Fibroblast of villous mesenchyme (primary cell): ENCODE measurements at regions not wholly inside any gene's neighbourhood (a gene's known extent, or its start where the extent isn't known, plus 50 kb on each side); places are given as distances from the start of the nearest gene placed in this dataset.

Source experiments
- DNase-seq: peaks from one replicate; pipeline ENCODE4 v3.0.0-alpha.2; 2010; ENCODE audit warnings: low read depth
- H3K4me3 ChIP-seq: 2 replicates; pipeline ENCODE4 v1.5.1; 2011; ENCODE audit warnings: low read depth, mild to moderate bottlenecking, low read length
- TF ChIP-seq, protein P1 (sequence below): IDR thresholded peaks from 2 replicates; pipeline ENCODE4 v1.5.1; 2012; ENCODE audit warnings: low read depth, mild to moderate bottlenecking, low read length; ENCODE audit not compliant: insufficient read depth

DNA sequence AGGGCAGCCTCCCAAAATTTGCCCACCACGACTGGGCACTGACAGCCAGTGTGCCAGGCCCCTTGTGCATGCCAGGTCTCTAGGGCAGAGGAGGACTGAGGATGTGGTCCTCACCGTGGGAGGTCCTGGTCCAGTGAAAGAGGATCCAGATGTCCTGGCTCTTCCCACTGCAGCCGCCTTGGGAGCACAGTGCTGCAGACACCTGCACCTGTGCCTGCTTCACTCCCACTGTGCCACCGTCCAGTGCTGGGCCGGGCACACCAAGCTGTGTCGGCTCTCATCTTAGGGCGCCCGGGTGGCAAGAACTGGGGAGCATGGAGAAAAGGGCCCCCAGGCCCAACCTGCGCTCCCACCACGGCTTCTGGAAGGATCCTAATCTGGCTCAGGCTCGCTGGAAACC is 1147.1 kb downstream of the BRD1 start:
- H3K4me3 ChIP-seq: no peak overlapping the region
- no peak for DNase-seq
- TF ChIP-seq, protein P1, sequence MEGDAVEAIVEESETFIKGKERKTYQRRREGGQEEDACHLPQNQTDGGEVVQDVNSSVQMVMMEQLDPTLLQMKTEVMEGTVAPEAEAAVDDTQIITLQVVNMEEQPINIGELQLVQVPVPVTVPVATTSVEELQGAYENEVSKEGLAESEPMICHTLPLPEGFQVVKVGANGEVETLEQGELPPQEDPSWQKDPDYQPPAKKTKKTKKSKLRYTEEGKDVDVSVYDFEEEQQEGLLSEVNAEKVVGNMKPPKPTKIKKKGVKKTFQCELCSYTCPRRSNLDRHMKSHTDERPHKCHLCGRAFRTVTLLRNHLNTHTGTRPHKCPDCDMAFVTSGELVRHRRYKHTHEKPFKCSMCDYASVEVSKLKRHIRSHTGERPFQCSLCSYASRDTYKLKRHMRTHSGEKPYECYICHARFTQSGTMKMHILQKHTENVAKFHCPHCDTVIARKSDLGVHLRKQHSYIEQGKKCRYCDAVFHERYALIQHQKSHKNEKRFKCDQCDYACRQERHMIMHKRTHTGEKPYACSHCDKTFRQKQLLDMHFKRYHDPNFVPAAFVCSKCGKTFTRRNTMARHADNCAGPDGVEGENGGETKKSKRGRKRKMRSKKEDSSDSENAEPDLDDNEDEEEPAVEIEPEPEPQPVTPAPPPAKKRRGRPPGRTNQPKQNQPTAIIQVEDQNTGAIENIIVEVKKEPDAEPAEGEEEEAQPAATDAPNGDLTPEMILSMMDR: no peak

DNA sequence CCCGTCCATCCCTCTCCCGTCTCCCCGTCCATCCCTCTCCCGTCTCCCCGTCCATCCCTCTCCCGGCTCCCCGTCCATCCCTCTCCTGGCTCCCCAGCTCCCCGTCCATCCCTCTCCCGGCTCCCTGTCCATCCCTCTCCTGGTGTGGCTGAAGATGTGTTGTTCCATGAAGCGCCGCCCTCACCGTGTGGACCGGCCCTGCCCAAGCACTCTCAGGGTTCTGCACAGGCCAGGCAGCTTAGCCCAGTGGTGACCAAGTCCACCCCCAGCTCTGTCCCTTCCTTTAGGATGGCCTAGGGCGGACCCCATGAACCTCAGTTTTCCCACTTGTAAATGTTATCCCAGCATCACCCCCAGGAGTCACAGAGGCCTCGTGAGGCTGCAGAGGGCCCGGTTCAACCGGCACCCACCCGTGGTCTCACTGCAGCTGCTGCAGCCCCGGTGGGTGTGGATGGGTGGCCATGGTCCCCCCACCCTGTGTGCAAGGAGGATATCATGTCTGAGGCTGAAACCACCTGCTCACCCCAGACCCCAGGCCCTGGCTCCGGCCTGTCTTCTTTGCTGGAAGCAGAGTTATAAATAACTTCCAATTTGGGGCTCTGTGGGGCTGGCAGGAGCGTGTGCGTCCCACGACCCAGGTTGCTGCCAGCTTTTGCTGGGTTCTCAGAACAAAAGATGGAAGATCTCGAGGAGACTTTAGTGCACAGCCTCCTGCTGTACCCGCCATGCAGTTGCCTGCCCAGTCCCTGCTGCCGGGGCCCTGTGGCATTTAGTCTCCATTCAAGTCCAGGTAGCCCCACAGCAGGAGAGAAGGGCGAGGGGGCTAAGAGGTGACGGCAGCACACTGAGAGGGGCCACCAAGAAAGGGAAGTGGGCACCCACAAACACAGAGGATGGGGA is 1147.8 kb downstream of the BRD1 start:
- H3K4me3 ChIP-seq: no peak overlapping the region
- TF ChIP-seq, protein P1: no peak
- DNase-seq: no peak

DNA sequence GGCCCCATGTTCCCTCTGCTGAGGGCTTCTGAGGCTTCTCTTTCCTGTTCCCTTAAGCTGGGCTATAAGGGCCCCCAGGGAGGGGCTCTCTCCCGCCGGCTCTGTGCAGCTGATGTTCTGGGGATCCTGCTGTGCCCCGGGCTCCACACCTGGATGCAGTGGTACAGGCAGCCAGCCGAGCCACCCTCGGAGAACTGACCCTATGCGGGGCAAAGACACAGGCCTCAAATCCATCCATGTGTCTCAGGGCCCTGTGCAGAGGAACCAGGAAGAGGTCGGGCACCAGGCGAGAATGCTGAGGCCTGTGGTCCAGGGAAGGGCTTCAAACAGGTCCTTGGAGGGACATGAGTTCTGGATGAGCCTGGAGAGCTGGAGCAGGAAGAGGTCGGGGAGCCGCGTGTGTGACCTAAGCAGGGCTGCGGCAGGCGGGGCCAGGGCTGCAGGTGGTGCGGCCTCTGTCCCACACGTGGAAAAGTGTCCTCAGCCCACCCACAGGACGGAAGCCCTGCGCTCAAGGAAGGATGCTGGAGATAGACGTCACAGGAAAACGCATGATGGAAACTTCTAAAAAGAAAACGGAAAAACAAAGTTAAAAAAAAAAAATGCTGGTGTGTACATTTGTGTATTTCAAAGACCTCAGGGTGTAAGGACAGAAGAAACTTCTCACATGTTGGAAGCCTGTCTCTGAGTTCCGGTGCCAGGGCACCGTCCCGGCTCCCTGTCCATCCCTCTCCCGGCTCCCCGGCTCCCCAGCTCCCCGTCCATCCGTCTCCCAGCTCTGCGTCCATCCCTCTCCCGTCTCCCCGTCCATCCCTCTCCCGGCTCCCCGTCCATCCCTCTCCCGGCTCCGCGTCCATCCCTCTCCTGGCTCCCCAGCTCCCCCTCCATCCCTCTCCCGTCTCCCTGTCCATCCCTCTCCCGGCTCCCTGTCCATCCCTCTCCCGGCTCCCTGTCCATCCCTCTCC is 1149.2 kb downstream of the BRD1 start:
- no peak for DNase-seq
- TF ChIP-seq, protein P1: no peak

DNA sequence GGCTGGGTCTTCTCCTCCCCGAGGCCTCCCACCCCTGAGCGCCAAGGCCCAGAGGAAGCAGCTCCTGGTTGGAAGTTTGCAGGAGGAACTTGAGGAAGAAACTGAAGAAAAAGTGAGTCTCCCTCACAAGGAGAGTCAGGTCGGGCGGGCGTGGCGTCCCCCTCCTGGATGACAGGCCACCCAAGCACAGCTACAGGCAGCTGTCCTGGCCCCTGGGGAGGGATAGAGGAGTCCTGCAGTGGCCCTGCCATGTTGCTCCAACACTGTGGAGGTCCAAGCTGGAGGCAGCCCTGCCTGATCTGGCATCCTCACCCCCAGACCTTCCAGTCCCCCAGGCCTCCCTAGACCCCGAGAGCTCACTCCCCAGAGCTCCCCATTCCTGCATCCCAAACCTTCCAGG is 1150.1 kb downstream of the BRD1 start:
- no peak overlapping the region for H3K4me3 ChIP-seq
- no peak for DNase-seq

More for the DNA sequence above, 1149.2 kb downstream of the BRD1 start:
- no peak overlapping the region for H3K4me3 ChIP-seq

DNA sequence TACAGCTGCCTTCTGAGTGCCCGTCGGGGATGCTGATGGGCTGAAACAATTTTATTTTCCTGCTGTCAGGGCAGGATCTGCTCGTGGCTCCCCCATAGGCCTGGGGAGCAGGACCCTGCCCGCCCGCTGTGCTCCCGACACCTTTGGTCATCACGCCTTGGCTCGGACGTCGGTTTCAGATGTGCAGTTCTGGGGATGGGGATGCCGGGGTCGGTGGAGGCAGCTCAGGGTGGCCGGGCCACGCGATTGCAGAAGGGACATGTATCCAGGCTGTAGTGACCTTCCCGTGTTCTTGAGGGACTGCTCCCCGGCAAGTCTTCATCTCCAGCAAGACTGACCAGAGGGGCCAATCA is 1150.5 kb downstream of the BRD1 start:
- no peak for DNase-seq
- no peak overlapping the region for H3K4me3 ChIP-seq
- TF ChIP-seq, protein P1: no peak

More for the DNA sequence above, 1150.1 kb downstream of the BRD1 start:
- TF ChIP-seq, protein P1: no peak

DNA sequence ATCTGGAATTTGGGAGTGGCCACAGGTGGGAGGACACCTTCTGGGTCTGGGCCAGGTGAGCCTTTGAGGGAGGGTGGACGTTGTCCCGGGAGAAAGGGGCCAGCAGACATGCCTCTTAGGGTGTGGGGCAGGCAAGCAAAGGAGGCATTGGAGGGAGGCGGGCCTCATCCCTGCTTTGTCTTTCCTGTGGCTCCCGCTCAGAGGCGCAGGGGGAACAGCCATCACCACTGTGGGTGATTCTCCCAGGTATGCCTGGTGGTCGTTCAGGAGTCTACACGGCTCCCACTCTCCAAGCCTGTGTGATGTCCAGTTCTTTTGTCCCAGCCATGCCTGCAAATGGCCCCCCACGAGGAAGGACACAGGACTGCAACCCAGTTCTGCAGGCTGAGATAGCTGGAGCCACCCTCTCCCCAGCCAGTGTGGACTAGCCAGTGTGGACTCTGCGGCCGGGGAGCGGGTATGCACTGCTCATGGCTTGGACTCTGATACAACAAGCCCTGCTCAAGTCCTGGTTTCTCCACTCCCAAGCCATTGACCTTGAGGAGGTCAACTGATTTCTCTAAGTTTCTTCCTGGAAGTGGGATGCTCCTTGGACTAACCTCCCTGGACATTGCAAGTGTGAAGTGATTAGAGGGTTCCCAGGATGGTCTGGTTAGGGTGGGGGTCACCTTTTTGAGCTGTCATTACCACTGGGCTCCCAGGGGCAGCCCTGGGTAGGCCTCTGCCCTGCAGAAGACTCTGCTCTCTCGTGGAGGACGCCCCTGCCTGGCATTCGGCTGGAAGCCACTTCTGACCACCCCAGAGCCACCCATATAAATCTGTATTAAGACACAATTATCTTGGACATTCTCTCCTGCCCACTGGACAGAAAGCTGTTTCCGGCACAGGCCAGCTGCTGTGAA is 1151.2 kb downstream of the BRD1 start:
- no peak for DNase-seq
- H3K4me3 ChIP-seq: no peak overlapping the region
- TF ChIP-seq, protein P1: no peak
